Ishikawa (cell line): ENCODE measurements at regions not wholly inside any gene's neighbourhood (a gene's known extent, or its start where the extent isn't known, plus 50 kb on each side); places are given as distances from the start of the nearest gene placed in this dataset.

Experiments
- CEBPB ChIP-seq: IDR thresholded peaks from 2 replicates; pipeline ENCODE4 v1.6.1; 2012
- CREB1 ChIP-seq: IDR thresholded peaks from 2 replicates; pipeline ENCODE4 v1.6.1; 2012; ENCODE audit warnings: low read depth
- EGR1 ChIP-seq: IDR thresholded peaks from 2 replicates; pipeline ENCODE4 v1.6.1; 2012
- EP300 ChIP-seq: IDR thresholded peaks from 2 replicates; pipeline ENCODE4 v1.6.1; 2012; ENCODE audit warnings: borderline replicate concordance
- FOXM1 ChIP-seq: IDR thresholded peaks from 2 replicates; pipeline ENCODE4 v1.6.1; 2012; ENCODE audit warnings: low read depth, borderline replicate concordance
- MAX ChIP-seq: IDR thresholded peaks from 2 replicates; pipeline ENCODE4 v1.6.1; 2012
- NFIC ChIP-seq: IDR thresholded peaks from 2 replicates; pipeline ENCODE4 v1.6.1; 2012
- RAD21 ChIP-seq: IDR thresholded peaks from 2 replicates; pipeline ENCODE4 v1.6.1; 2012; ENCODE audit warnings: low read depth
- REST ChIP-seq: IDR thresholded peaks from 2 replicates; pipeline ENCODE4 v1.6.1; 2012; ENCODE audit warnings: low read depth, mild to moderate bottlenecking
- TAF1 ChIP-seq: IDR thresholded peaks from 2 replicates; pipeline ENCODE4 v1.6.1; 2012; ENCODE audit warnings: low read depth, mild to moderate bottlenecking
- TCF12 ChIP-seq: IDR thresholded peaks from 2 replicates; pipeline ENCODE4 v1.6.1; 2012; ENCODE audit warnings: low read depth
- TEAD4 ChIP-seq: IDR thresholded peaks from 2 replicates; pipeline ENCODE4 v1.6.1; 2012
- USF1 ChIP-seq: IDR thresholded peaks from 2 replicates; pipeline ENCODE4 v1.6.1; 2012
- YY1 ChIP-seq: IDR thresholded peaks from 2 replicates; pipeline ENCODE4 v1.6.1; 2012; ENCODE audit warnings: low read depth
- ZBTB7A ChIP-seq: IDR thresholded peaks from 2 replicates; pipeline ENCODE4 v1.6.1; 2012; ENCODE audit warnings: low read depth

- TF ChIP-seq CEBPB (no peak), EP300 (no peak), MAX (no peak), FOXM1 (no peak), RAD21 (no peak), ZBTB7A (no peak), TCF12 (no peak), REST (no peak), CREB1 (no peak), YY1 (no peak), EGR1 (no peak), TAF1 (no peak), TEAD4 (no peak), NFIC (no peak), USF1 (no peak)
Observed at GRCh38 chr1:193569096-193569982, 382.9 kb upstream of the B3GALT2 start.

GRCh38 chr1:193568512-193568911, 382.1 kb upstream of the B3GALT2 start:
- TF ChIP-seq EGR1 (no peak), RAD21 (no peak), ZBTB7A (no peak), REST (no peak)

- TF ChIP-seq TAF1 (no peak), EP300 (no peak), NFIC (no peak), ZBTB7A (no peak), REST (no peak), TEAD4 (no peak), MAX (no peak), TCF12 (no peak), FOXM1 (no peak), EGR1 (no peak), CREB1 (no peak), YY1 (no peak)
Observed at GRCh38 chr1:193567937-193568336, 381.5 kb upstream of the B3GALT2 start.

GRCh38 chr1:193566735-193567134, 380.3 kb upstream of the B3GALT2 start:
- no peak for TF ChIP-seq ZBTB7A

GRCh38 chr1:193565971-193566577, 379.7 kb upstream of the B3GALT2 start:
- TF ChIP-seq YY1 (no peak), TEAD4 (no peak), NFIC (no peak), EP300 (no peak), MAX (no peak), RAD21 (no peak)
